NCI-H748 treated with DMSO at 0.1 percent for 48 hours (cell line): ENCODE measurements at regions not wholly inside any gene's neighbourhood (a gene's known extent, or its start where the extent isn't known, plus 50 kb on each side); places are given as distances from the start of the nearest gene placed in this dataset.

Experiments used
- DNase-seq: peaks from one replicate; lab custom pipeline; 2025; lab: John Stamatoyannopoulos, UW

- DNase-seq, result no peak
These were observed 203.6 kb upstream of the DIO3 start for GRCh38 chr14:101357559-101358319.

GRCh38 chr14:101358320-101359125, 202.8 kb upstream of the DIO3 start:
- DNase-seq, result no peak

- no peak for DNase-seq
These were observed 201.9 kb upstream of the DIO3 start for GRCh38 chr14:101359221-101360053.

- DNase-seq, result no peak
These were observed 201.0 kb upstream of the DIO3 start for GRCh38 chr14:101360054-101360911.

GRCh38 chr14:101361044-101361443, 200.3 kb upstream of the DIO3 start:
- DNase-seq, result no peak

- no peak for DNase-seq
These were observed 199.6 kb upstream of the DIO3 start for GRCh38 chr14:101361451-101362433.

GRCh38 chr14:101362529-101363260, 198.6 kb upstream of the DIO3 start:
- no peak for DNase-seq

- DNase-seq, result no peak
These were observed 198.1 kb upstream of the DIO3 start for GRCh38 chr14:101363261-101363555.

- DNase-seq, result no peak
These were observed 197.4 kb upstream of the DIO3 start for GRCh38 chr14:101363880-101364391.

GRCh38 chr14:101364503-101365328, 196.6 kb upstream of the DIO3 start:
- DNase-seq, result no peak

- DNase-seq, result no peak
These were observed 195.8 kb upstream of the DIO3 start for GRCh38 chr14:101365329-101366158.

GRCh38 chr14:101367421-101368261, 193.7 kb upstream of the DIO3 start:
- no peak for DNase-seq

- DNase-seq, result no peak
These were observed 192.7 kb upstream of the DIO3 start for GRCh38 chr14:101368629-101369028.

GRCh38 chr14:101369194-101369915, 191.9 kb upstream of the DIO3 start:
- DNase-seq, result no peak

GRCh38 chr14:101369916-101370592, 191.2 kb upstream of the DIO3 start:
- DNase-seq, result no peak
